ENCODE measurements at regions not wholly inside any gene's neighbourhood (a gene's known extent, or its start where the extent isn't known, plus 50 kb on each side); places are given as distances from the start of the nearest gene placed in this dataset.

DNA sequence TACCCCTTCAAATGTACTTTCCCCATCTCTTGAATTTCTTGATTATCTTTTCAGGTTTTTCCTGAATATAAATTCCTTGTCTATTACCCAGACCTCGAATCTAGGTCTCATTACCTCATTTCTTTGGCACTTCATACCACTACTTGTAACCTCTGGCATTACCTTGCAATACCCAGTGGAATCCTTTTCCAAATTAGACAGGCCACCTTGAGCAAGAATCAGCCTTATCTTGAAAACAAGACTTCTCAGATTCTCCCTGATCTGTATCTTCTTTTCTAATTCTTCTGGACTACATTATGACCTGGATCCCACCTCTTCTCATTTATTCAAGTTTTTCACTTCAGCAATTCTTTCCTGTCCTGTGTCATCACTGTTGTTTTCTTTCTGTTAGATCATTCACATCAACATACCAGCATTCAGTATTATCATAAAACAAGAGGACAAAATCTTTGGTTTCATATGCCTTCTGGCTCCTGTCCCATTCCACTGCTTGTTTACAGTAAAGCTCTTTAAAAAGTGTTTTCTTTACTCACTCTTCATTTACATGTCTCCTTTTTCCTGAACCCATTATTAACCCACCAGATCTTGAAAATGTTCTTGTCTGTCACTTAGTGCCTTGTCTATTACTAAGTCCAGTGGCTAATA lies 275.6 kb upstream of the HS3ST1 start:
- TF ChIP-seq TAF1 (conservative IDR thresholded peaks at IDR 0.05) (no peak), ATF3 (IDR thresholded peaks at IDR 0.05) (no peak), JUND (IDR thresholded peaks at IDR 0.05) (no peak), GABPA (IDR thresholded peaks at IDR 0.05 in 1 of 2, conservative IDR thresholded peaks at IDR 0.05 in 1 of 2) (no peak), MAX (IDR thresholded peaks at IDR 0.05) (no peak), SP1 (IDR thresholded peaks at IDR 0.05) (no peak), NR2F2 (IDR thresholded peaks at IDR 0.05) (no peak), EGR1 (IDR thresholded peaks at IDR 0.05; ENCODE audit: low read depth in 2 of 2) (no peak), HNF4A (conservative IDR thresholded peaks at IDR 0.05) (no peak), ZBTB33 (IDR thresholded peaks at IDR 0.05) (no peak)
- TF ChIP-seq, protein P1, sequence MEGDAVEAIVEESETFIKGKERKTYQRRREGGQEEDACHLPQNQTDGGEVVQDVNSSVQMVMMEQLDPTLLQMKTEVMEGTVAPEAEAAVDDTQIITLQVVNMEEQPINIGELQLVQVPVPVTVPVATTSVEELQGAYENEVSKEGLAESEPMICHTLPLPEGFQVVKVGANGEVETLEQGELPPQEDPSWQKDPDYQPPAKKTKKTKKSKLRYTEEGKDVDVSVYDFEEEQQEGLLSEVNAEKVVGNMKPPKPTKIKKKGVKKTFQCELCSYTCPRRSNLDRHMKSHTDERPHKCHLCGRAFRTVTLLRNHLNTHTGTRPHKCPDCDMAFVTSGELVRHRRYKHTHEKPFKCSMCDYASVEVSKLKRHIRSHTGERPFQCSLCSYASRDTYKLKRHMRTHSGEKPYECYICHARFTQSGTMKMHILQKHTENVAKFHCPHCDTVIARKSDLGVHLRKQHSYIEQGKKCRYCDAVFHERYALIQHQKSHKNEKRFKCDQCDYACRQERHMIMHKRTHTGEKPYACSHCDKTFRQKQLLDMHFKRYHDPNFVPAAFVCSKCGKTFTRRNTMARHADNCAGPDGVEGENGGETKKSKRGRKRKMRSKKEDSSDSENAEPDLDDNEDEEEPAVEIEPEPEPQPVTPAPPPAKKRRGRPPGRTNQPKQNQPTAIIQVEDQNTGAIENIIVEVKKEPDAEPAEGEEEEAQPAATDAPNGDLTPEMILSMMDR (IDR thresholded peaks at IDR 0.05; ENCODE audit: low read depth, low read length, missing input control) = no peak
- TF ChIP-seq, protein P2, sequence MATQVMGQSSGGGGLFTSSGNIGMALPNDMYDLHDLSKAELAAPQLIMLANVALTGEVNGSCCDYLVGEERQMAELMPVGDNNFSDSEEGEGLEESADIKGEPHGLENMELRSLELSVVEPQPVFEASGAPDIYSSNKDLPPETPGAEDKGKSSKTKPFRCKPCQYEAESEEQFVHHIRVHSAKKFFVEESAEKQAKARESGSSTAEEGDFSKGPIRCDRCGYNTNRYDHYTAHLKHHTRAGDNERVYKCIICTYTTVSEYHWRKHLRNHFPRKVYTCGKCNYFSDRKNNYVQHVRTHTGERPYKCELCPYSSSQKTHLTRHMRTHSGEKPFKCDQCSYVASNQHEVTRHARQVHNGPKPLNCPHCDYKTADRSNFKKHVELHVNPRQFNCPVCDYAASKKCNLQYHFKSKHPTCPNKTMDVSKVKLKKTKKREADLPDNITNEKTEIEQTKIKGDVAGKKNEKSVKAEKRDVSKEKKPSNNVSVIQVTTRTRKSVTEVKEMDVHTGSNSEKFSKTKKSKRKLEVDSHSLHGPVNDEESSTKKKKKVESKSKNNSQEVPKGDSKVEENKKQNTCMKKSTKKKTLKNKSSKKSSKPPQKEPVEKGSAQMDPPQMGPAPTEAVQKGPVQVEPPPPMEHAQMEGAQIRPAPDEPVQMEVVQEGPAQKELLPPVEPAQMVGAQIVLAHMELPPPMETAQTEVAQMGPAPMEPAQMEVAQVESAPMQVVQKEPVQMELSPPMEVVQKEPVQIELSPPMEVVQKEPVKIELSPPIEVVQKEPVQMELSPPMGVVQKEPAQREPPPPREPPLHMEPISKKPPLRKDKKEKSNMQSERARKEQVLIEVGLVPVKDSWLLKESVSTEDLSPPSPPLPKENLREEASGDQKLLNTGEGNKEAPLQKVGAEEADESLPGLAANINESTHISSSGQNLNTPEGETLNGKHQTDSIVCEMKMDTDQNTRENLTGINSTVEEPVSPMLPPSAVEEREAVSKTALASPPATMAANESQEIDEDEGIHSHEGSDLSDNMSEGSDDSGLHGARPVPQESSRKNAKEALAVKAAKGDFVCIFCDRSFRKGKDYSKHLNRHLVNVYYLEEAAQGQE (IDR thresholded peaks at IDR 0.05) = no peak
